ENCODE measurements at regions not wholly inside any gene's neighbourhood (a gene's known extent, or its start where the extent isn't known, plus 50 kb on each side); places are given as distances from the start of the nearest gene placed in this dataset.
A peak's percentile ranks its signal among the peaks of the same experiment; 100 is the strongest.

DNA sequence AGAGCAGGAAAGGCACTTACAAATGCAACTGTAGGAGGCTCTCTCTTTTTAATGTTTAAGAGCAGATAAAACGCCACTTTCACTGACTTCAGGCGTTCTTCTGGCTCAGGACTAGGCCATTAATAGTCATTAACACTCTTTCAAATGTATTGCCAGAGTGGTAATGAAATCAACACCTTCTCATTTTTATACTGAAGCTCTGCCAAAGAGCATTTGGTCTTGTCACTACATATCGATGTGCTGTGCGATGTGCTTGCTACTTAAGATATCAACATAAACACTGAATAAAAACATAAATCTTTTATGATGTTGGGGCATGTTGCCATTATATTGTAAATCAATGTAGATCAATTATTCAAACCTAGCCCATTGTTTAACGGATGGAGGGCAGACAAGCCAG is 634.7 kb downstream of the ARL4A start (continued):
- TF ChIP-seq, protein P1, sequence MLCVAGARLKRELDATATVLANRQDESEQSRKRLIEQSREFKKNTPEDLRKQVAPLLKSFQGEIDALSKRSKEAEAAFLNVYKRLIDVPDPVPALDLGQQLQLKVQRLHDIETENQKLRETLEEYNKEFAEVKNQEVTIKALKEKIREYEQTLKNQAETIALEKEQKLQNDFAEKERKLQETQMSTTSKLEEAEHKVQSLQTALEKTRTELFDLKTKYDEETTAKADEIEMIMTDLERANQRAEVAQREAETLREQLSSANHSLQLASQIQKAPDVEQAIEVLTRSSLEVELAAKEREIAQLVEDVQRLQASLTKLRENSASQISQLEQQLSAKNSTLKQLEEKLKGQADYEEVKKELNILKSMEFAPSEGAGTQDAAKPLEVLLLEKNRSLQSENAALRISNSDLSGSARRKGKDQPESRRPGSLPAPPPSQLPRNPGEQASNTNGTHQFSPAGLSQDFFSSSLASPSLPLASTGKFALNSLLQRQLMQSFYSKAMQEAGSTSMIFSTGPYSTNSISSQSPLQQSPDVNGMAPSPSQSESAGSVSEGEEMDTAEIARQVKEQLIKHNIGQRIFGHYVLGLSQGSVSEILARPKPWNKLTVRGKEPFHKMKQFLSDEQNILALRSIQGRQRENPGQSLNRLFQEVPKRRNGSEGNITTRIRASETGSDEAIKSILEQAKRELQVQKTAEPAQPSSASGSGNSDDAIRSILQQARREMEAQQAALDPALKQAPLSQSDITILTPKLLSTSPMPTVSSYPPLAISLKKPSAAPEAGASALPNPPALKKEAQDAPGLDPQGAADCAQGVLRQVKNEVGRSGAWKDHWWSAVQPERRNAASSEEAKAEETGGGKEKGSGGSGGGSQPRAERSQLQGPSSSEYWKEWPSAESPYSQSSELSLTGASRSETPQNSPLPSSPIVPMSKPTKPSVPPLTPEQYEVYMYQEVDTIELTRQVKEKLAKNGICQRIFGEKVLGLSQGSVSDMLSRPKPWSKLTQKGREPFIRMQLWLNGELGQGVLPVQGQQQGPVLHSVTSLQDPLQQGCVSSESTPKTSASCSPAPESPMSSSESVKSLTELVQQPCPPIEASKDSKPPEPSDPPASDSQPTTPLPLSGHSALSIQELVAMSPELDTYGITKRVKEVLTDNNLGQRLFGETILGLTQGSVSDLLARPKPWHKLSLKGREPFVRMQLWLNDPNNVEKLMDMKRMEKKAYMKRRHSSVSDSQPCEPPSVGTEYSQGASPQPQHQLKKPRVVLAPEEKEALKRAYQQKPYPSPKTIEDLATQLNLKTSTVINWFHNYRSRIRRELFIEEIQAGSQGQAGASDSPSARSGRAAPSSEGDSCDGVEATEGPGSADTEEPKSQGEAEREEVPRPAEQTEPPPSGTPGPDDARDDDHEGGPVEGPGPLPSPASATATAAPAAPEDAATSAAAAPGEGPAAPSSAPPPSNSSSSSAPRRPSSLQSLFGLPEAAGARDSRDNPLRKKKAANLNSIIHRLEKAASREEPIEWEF (IDR thresholded peaks at IDR 0.05; ENCODE audit: insufficient replicate concordance, low read depth, low read length) = no peak
- TF ChIP-seq ZNF24 (IDR thresholded peaks at IDR 0.05) (no peak), CBX3 (IDR thresholded peaks at IDR 0.05; ENCODE audit: borderline replicate concordance, low read depth) (no peak), IRF4 (IDR thresholded peaks at IDR 0.05; ENCODE audit: low read depth, low read length) (no peak)

DNA sequence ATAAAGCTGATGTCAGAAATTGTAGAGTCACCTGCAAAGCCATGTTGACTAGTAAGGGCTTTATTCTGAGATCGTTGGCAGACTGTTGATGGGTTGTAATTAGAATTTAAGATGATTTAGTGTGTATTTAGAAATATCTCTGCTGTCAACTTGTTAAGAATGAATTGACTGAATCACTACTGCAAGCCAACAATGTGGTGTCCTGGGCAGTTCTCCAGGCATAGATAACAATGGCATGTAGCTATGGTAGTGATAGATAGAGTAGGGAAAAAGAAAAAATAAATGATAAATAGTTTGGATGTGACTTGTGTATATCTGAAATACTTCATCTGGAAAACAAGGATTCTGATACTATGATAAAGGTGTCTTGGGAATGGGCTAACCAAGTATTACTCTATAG is 640.2 kb downstream of the ARL4A start:
- no peaks in the 10 kb centered on the region for H4K20me1 ChIP-seq (ENCODE audit: control insufficient read depth, insufficient read depth)
- no peaks in the 10 kb centered on the region for H3K4me1 ChIP-seq (ENCODE audit: control insufficient read depth, insufficient read depth, low read length)
- H3K4me2 ChIP-seq (ENCODE audit: control insufficient read depth, insufficient read depth) = no peak overlapping the region
- ChIA-PET RAD21 (ENCODE audit: unreplicated experiment) (no interaction called here), POLR2A (no interaction called here), CTCF (no interaction called here), SMC1A (ENCODE audit: uncharacterized antibody, unreplicated experiment) (no interaction called here)
- in situ Hi-C loops (cut with MboI) = no loop called here
- no peaks in the 10 kb centered on the region for H3K79me2 ChIP-seq (ENCODE audit: control insufficient read depth, insufficient read depth, low read length)
- 5% methylated on average over 1 of the region's 1 CpG for WGBS (ENCODE audit: insufficient coverage, insufficient replicate concordance, low lambda C conversion rate, missing lambda C conversion rate)
- DNase-seq (ENCODE audit: low read depth, low spot score) (no peak), FAIRE-seq (peak; percentile 35), ATAC-seq (no peak)
- no peaks in the 10 kb centered on the region for H3K36me3 ChIP-seq (ENCODE audit: control insufficient read depth in 2 of 2, insufficient read depth in 2 of 2, low read length in 1 of 2)
- TF ChIP-seq E2F4 (IDR thresholded peaks at IDR 0.05; ENCODE audit: low read depth, low read length) (no peak), MXI1 (IDR thresholded peaks at IDR 0.05; ENCODE audit: low read depth, low read length) (no peak), IRF4 (IDR thresholded peaks at IDR 0.05; ENCODE audit: low read depth, low read length) (no peak), NFYA (IDR thresholded peaks at IDR 0.05; ENCODE audit: borderline replicate concordance, low read depth, low read length) (no peak), ZNF207 (IDR thresholded peaks at IDR 0.05; ENCODE audit: borderline replicate concordance) (no peak), SUZ12 (IDR thresholded peaks at IDR 0.05; ENCODE audit: unreplicated experiment) (no peak), MEF2A (IDR thresholded peaks at IDR 0.05; ENCODE audit: insufficient read depth, low read depth, low read length) (no peak), NR2F1 (conservative IDR thresholded peaks at IDR 0.05) (no peak), EED (IDR thresholded peaks at IDR 0.05; ENCODE audit: low read depth) (no peak), TAF1 (IDR thresholded peaks at IDR 0.05; ENCODE audit: borderline replicate concordance, low read depth, low read length) (no peak), TCF7 (IDR thresholded peaks at IDR 0.05; ENCODE audit: borderline replicate concordance) (no peak)
- TF ChIP-seq, protein P2, sequence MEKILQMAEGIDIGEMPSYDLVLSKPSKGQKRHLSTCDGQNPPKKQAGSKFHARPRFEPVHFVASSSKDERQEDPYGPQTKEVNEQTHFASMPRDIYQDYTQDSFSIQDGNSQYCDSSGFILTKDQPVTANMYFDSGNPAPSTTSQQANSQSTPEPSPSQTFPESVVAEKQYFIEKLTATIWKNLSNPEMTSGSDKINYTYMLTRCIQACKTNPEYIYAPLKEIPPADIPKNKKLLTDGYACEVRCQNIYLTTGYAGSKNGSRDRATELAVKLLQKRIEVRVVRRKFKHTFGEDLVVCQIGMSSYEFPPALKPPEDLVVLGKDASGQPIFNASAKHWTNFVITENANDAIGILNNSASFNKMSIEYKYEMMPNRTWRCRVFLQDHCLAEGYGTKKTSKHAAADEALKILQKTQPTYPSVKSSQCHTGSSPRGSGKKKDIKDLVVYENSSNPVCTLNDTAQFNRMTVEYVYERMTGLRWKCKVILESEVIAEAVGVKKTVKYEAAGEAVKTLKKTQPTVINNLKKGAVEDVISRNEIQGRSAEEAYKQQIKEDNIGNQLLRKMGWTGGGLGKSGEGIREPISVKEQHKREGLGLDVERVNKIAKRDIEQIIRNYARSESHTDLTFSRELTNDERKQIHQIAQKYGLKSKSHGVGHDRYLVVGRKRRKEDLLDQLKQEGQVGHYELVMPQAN (conservative IDR thresholded peaks at IDR 0.05) = no peak
- H3K9me3 ChIP-seq (replicated peaks; ENCODE audit: control insufficient read depth, insufficient read depth, low read length) = no peaks in the 10 kb centered on the region
- H3K9ac ChIP-seq (ENCODE audit: control insufficient read depth, insufficient read depth, low read length) = no peak overlapping the region
- no TSS peak for BruUV-seq (replicated peaks)
- H2AFZ ChIP-seq (ENCODE audit: control insufficient read depth, low read depth, low read length) = no peak overlapping the region
- no peak overlapping the region for H3K4me3 ChIP-seq
- no peak overlapping the region for H3K27ac ChIP-seq (ENCODE audit: control insufficient read depth, insufficient read depth)
- H3K27me3 ChIP-seq (replicated peaks in 1 of 2; ENCODE audit: control insufficient read depth in 2 of 2, insufficient read depth in 2 of 2, low read length in 1 of 2) = no peaks in the 10 kb centered on the region
- intact Hi-C loops (cut with micrococcal nuclease; ENCODE audit: unreplicated experiment) = no loop called here

All from GM12878 (cell line).